RWPE1 (cell line): ENCODE measurements at regions not wholly inside any gene's neighbourhood (a gene's known extent, or its start where the extent isn't known, plus 50 kb on each side); places are given as distances from the start of the nearest gene placed in this dataset.

Experiments used
- CTCF ChIA-PET: fragments of 350-600 bp; sonication (Branson Sonifier 250); formaldehyde crosslinking; extraction: SDS; loops from one replicate; lab custom pipeline; 2021; lab: Yijun Ruan, JAX
- POLR2A ChIA-PET: fragments of 400-600 bp; formaldehyde crosslinking; extraction: SDS; loops from one replicate; lab custom pipeline; 2020; ENCODE audit warnings: antibody characterized with exemption; ENCODE audit not compliant: low non-redundant PET; lab: Yijun Ruan, JAX
- DNase-seq: peaks from one replicate; pipeline ENCODE4 v3.0.0; 2012; ENCODE audit warnings: low spot score
- H3K27ac ChIP-seq: fragments of 450-650 bp; 2 replicates; pipeline ENCODE4 v1.5.1; 2017
- TF ChIP-seq, protein P1 (sequence below): fragments of 450-650 bp; conservative IDR thresholded peaks from 2 replicates; pipeline ENCODE4 v1.5.1; 2017; ENCODE audit warnings: low read depth, mild to moderate bottlenecking

DNA sequence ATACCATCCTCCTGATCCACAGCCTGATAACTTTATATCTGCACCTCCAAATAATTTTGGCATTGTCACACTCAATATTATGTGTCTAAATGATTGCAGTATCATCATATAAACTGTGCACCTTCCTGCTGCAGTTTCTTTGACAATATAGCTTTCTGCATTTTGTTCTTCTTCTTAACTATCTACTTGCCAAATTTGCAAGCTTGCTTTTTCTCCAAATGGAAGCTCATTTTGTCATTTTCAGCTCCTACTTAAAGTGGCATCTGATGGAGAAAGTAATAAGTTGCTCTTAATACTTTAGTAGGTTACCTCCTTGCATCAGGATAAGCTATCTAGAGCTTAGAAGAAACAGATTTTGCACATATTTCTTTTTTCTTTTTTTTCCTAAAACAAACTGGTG lies 74.0 kb upstream of the DEFB112 start:
- POLR2A ChIA-PET: no interaction called here
- CTCF ChIA-PET: interaction anchor here (0.7 kb wide), 1 partner anchor 688 kb away, joined by 4 read pairs; no protein-coding TSS in a partner anchor

DNA sequence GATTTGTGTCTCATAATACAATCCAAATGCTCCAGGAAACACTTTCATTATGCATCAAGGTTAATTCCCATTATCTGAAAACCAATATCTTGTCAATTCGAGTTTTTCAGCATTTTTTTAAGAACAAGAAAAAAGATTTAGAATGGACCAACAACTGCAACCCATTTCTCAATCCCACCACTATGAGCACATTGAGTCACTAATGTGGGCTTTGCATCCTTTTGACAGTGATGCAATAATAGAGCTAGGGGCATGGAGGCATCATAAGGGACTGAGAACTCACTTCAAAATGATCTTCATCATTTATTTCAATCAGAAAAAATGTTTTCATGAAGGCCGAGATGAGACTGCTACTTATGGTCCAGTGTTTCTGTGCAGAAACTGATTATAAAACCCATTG lies 74.8 kb upstream of the DEFB112 start:
- no peak overlapping the region for H3K27ac ChIP-seq
- ChIA-PET CTCF (interaction anchor here (0.7 kb wide), 1 partner anchor 1937 kb away, joined by 3 read pairs; no protein-coding TSS in a partner anchor), POLR2A (no interaction called here)
- TF ChIP-seq, protein P1, sequence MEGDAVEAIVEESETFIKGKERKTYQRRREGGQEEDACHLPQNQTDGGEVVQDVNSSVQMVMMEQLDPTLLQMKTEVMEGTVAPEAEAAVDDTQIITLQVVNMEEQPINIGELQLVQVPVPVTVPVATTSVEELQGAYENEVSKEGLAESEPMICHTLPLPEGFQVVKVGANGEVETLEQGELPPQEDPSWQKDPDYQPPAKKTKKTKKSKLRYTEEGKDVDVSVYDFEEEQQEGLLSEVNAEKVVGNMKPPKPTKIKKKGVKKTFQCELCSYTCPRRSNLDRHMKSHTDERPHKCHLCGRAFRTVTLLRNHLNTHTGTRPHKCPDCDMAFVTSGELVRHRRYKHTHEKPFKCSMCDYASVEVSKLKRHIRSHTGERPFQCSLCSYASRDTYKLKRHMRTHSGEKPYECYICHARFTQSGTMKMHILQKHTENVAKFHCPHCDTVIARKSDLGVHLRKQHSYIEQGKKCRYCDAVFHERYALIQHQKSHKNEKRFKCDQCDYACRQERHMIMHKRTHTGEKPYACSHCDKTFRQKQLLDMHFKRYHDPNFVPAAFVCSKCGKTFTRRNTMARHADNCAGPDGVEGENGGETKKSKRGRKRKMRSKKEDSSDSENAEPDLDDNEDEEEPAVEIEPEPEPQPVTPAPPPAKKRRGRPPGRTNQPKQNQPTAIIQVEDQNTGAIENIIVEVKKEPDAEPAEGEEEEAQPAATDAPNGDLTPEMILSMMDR: no peak
- DNase-seq: no peak

More for the DNA sequence above, 74.0 kb upstream of the DEFB112 start:
- TF ChIP-seq, protein P1: no peak
- no peak overlapping the region for H3K27ac ChIP-seq
- no peak for DNase-seq

DNA sequence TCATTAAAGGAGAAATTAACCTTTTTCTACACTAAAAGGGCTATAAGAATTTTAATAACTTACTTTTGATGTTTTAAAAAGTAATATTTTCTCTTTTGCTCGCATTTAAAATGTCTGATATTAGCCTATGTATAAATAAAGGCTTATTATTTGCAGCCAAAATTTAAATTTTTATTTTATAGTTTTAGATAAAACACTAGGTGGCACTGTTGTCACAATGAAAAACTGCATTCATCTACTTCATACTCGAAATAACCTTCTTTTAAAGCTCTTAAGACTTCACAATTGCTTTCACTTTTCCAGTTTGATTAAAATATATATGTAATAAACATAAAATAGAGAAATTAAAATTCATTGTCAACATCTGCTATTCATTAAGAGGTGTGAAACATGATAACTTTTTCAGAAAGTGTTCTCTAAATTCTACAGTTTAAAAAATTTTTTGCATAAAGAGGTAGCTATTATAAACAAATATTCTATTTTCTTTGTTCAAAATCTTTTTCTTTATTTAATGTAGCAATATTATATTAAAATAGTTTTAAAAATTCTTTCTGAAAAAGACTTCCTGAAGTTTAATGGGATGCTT lies 78.8 kb upstream of the DEFB112 start:
- TF ChIP-seq, protein P1: peak; percentile 40
- no peak for DNase-seq
- ChIA-PET CTCF (interaction anchor here (0.6 to 1.1 kb wide), 3 partner anchors 118 to 667 kb away, joined by 3 read pairs; no protein-coding TSS in a partner anchor), POLR2A (no interaction called here)
- H3K27ac ChIP-seq: no peak overlapping the region

DNA sequence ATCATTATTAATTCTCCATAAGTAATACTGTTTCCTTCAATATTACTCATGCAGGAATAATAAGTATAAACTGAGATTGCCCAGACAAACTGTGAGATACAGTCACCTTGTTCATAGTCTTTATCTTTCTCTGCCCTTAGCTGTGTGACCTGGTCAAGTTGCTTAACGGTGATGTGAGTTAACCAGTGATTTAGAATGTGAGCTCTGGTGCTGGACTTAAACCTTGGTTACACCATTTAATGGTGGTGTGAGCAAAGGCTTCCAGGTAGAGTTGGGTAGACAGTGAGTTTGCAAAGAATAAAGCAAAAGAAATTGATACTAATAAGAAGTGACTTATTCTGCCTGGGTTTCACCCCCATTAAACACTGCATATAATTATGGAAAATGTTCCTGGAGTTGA lies 86.2 kb upstream of the DEFB112 start:
- no peak for DNase-seq
- TF ChIP-seq, protein P1: no peak
- no peak overlapping the region for H3K27ac ChIP-seq
- CTCF ChIA-PET: no interaction called here
- POLR2A ChIA-PET: no interaction called here

DNA sequence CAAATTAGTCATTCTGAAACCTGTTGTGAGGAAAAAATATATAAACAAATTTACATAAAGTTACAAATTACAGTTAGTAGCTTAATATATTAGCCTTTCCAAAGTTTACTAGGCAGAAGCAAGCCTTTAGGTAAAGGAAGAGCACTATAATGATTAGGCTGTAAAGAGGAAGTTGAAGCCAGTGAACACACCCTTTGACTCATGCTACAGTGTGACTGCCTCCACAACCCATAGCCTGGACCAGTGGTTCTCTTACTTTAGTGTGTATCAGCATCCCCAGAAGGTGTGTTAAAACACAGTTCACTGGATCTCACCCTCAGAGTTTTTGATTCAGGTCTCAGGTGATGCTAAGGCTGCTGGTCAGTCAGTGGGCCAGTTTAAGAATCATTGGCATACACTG lies 91.4 kb upstream of the DEFB112 start:
- no peak for DNase-seq
- TF ChIP-seq, protein P1: no peak
- POLR2A ChIA-PET: no interaction called here
- no peak overlapping the region for H3K27ac ChIP-seq
- CTCF ChIA-PET: no interaction called here

DNA sequence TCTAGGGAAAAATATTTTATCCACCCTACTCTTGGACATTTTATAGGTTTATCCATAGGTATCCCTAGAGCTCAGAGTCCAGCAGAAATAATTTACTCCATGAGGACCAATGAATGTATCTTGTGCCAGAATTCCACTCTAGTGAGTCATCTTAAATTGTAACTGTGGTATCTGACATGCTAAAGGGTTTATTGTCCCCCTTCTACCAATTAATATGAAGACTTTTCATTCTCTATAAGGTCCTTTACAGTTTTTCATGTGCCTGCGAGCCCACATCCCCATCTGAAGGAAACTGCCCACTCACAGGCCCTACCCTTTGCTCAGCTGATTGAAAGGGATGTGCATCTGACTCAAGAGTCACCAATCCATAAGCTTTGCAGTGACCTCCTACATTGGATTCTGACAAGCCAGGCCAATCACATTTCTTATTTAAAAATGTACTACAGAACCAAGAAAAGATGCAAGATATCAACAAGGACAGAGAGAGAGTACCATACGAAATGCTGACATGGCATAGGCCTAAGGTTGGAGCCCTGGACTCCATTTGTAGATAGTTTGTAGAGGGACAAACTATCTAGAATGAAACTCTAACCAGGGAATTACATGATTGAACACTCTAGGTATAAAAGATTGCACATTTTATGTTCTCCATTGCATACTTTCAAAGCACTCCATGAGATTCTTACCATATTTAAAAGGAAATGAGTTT lies 93.4 kb upstream of the DEFB112 start:
- DNase-seq: no peak
- ChIA-PET CTCF (no interaction called here), POLR2A (no interaction called here)
- no peak overlapping the region for H3K27ac ChIP-seq
- TF ChIP-seq, protein P1: no peak
